ENCODE measurements at regions not wholly inside any gene's neighbourhood (a gene's known extent, or its start where the extent isn't known, plus 50 kb on each side); places are given as distances from the start of the nearest gene placed in this dataset.
"Not testable (repeated sequence)": the region's sequence is repeated elsewhere in the genome, so short reads cannot be mapped to it uniquely, and the experiment has no call there.

DNA sequence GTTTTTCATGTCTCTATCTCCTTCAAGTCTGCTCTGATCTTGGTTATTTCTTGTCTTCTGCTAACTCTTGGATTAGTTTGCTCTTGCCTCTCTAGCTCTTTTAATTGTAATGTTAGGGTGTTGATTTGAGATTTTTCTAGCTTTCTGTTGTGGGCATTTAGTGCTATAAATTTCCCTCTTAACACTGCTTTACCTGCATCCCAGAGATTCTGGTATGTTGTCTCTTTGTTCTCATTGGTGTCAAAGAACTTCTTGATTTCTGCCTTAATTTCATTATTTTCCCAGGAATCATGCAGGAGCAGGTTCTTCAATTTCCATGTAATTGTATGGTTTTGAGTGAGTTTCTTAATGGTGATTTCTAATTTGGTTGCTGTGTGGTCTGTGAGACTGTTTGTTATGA lies 128.5 kb upstream of the ZNF267 start:
- not testable (repeated sequence) for DNase-seq

- DNase-seq = no peak
These were observed 127.7 kb upstream of the ZNF267 start for GRCh38 chr16:31745900-31746299.

- DNase-seq = no peak
These were observed 118.5 kb upstream of the ZNF267 start for GRCh38 chr16:31754998-31755615.

DNA sequence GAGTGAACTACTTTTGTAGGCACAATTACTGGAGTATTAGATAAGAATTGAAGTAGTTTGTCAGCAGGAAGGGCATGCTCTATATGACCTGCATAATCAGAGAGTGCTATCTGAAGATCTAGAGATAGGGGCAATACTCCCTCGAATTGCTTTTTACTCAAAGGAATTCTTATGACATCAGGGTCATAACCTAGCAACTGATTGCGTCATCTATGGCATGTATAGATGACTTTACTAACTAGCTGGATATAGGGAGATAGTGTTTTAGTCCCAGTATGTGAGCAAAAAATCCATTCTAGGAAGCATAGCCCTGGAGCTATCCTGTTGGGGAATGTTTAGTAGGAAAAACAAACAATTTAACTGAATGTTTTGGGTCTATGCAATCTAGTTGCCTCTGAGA lies 109.5 kb upstream of the ZNF267 start:
- no peak for DNase-seq

- DNase-seq = no peak
These were observed 106.3 kb upstream of the ZNF267 start for GRCh38 chr16:31767267-31767666.

DNA sequence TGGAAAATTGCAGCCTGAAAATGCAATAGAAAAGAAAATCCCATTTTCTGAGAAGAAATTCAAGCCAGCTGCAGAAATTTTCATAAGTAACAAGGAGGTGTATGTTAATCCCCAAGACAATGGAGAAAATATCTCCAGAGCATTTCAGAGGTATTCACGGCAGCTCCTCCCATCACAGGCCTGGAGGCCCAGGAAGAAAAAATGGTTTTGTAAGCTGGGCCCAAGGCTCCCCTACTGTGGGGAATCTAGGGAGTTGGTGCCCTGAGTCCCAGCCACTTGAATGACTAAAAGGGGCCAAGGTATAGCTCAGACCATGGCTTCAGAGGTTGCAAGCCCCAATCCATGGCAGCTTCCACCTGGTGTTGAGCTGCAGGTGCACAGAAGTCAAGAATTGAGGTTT lies 93.3 kb upstream of the ZNF267 start:
- DNase-seq = no peak

DNA sequence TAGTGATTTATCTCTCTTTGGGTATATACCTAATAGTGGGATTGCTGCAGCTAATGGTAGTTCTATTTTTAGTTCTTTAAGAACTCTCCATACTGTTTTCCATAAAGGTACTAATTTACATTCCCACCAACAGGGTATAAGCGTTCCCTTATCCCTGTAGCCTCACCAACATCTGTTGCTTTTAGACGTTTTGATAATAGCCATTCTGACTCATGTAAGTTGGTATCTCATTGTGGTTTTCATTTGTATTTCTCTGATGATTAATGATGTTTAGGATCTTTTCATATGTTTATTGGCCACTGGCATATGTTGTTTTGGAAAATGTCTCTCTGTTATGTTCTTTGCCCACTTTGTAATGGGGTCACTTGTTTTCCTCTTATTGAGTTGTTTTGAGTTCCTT lies 88.5 kb upstream of the ZNF267 start:
- no peak for DNase-seq

- DNase-seq = no peak
These were observed 66.5 kb upstream of the ZNF267 start for GRCh38 chr16:31807086-31807485.

- no peak for DNase-seq
These were observed 62.7 kb upstream of the ZNF267 start for GRCh38 chr16:31810863-31811262.

- not testable (repeated sequence) for DNase-seq
These were observed 57.5 kb upstream of the ZNF267 start for GRCh38 chr16:31816141-31816540.

DNA sequence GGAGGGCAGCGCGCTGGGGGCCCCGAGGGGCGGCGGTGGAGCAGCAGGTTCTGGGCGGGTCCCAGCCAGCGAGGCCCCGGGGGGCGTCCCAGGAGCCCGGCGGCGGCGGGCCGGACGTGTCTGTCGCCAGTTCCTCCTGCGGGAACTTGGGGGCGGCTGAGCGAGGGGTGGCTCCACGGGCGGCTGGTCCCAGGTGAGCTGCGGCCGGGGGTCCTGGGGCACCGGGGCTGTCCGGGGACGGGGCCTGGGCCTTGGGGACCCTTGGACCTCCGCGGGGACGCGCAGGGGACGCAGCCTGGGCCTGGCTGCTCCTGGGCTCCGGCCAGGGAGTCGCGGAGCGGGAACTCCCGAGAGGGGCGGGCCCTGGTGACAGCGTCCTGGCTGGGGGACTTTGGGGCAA lies 54.2 kb upstream of the ZNF267 start:
- DNase-seq = no peak

GRCh38 chr16:31819948-31820347 lies 53.7 kb upstream of the ZNF267 start:
- no peak for DNase-seq

Measured in amygdala (tissue), 56 donors.